Hematopoietic multipotent progenitor cell treated with erythropoietin and hydrocortisone succinate and interleukin-3 and kit ligand, for 4 days (in vitro differentiated cells): ENCODE measurements at regions not wholly inside any gene's neighbourhood (a gene's known extent, or its start where the extent isn't known, plus 50 kb on each side); places are given as distances from the start of the nearest gene placed in this dataset.

Experiments
- DNase-seq: peaks from one replicate; pipeline ENCODE4 v3.0.0-alpha.2; 2015

- DNase-seq: no peak
Measured at GRCh38 chr2:118738106-118738505, 109.3 kb downstream of the EN1 start.

- DNase-seq: no peak
Measured at GRCh38 chr2:118737684-118738083, 109.8 kb downstream of the EN1 start.

DNA sequence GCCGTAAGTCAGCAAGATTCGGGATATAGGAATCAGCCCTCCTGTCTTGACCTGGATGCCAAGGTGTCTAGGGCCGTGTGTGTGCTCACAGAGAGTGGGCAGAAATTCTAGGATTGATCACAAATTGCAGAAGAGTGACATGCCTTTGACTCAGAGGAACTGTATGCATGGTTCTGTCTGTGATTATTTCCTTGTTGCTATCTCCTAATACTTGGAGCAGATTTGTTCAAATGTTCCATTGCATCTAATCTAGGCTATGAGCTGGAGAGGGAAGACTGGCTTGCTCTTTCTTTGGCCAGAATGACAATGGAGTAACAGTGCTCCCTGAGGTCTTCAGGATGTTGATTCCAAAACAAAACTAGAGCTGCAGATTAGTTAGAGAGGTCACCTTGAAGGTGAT, 115.0 kb downstream of the EN1 start:
- DNase-seq: no peak

- DNase-seq: no peak
Measured at GRCh38 chr2:118731413-118731812, 116.0 kb downstream of the EN1 start.

DNA sequence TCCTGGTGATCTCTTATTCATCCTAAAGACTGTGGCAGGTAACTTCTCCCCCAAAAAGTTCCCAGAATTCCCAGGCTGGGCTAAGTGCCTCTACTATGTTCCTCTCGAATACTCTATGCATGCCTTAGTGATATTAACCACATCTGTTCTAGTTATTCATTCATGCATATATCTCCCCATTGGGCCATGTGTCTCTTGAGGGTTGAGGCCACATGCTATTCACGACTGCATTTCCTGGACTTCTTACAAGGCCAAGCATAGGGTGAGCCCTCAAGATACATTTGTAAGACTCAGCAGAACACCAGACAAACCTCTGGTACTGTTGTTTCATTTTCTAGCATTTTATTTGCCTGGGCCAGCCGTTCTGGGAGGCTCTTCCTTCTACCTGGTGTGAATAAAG, 117.0 kb downstream of the EN1 start:
- no peak for DNase-seq

GRCh38 chr2:118729760-118730159, 117.7 kb downstream of the EN1 start:
- DNase-seq: no peak

GRCh38 chr2:118728984-118729383, 118.5 kb downstream of the EN1 start:
- DNase-seq: no peak

DNA sequence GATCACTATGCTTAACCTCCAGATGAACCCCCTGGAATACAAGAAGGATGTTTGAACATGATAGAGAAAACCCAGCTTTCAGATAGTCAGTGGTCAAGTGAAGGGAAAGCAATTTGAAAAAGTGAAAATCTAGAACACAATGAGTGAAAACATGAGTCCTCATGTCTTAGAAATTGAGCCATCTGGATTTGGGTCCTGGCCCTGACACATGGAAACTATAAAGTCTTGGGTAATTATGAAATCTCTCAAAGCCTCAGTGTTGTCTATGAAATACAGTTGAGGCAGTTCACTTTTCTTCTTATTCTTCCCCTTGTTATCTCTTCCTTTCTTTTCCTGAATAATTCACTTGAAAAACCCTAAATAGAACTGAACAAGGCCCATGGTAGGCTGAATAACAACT, 120.6 kb downstream of the EN1 start:
- DNase-seq: no peak

DNA sequence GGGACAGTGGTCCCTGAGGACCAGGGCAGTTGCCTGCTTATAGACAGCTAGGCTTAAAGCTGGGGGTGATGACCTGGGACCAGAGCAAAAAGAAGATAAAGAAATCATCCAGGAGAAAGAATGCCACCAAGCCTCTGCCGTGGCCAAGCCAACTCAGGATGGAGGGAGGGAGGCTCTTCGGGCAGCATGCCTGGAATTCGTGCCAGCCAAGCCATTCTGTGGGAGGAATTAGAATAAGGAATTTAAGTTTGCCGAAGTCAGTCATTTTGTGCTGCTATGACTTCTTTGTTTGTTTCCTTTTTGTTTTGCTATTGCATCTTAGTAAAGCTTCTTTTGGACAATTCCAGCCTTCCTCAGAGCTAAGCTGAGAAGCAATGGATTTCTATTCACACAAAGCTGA, 124.1 kb downstream of the EN1 start:
- no peak for DNase-seq

DNA sequence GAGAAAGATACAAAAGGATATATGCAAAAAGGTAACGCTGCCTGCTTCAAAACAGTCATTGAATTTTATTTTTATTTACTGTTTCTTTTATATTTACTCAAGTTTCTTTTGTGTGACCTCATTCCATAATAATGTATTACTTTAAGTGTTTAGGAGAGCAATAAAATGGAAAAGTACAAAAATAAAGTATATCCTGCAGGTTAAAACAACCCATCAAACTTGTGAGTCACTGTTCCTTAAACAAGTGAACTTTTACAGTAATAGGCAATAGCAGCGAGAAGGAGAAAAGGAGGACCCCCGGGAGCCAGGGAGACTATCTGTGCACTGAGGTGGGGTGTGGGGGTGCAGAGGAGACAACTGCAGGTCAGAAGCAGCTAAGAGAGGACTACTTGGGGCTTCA, 124.5 kb downstream of the EN1 start:
- DNase-seq: no peak

DNA sequence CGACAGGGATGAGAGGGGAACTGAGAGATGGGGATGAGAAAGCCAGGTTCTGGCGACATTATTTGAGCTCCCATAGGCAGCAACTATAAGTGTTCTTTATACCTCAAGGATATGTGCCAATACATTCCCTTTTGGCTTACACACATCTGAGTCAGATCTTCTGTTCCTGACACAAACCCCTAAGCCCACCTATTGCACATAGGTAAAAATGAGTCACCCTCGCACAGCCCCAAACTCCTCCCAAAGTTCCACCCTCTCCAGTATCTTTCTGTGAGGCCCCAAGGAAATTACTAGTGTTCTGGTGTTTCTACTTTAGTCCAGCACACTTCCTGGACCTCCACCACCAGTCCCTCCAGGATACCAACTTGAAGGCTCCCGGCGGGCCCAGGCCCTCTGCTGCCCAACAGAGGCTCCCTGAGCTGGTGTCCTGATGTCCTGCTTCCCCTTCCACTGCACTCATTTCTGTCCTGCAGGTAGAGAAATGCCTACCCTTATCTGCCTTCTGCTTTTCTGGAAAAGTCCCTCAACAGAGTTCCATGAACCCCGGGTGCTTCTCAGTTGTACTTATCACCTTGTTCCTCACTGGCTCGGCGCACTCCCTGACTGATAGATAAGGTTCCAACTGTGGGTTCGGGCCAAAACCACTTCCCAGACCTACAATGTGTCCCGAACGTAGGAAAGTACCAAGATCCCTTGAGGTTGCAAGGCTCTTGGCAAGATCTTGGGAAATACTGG, 125.5 kb downstream of the EN1 start:
- DNase-seq: no peak

DNA sequence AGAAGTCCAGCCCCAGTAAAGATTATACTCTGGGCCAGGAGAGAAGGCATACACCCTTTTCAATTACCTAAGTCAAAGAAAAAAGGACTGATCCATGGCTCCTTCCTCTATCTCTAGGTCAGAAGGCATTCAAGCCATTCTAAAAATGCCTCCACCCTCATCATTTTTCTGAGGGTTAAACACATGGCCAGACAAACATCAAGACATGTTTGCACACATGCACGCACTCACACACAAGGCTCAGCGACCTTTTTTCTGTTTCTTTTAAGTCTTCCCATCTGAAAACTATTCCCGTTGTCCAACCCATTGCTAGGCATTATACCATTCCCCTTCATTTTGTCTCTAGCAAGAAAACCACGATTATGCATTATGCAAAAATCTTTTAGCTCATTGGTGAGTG, 126.6 kb downstream of the EN1 start:
- no peak for DNase-seq

DNA sequence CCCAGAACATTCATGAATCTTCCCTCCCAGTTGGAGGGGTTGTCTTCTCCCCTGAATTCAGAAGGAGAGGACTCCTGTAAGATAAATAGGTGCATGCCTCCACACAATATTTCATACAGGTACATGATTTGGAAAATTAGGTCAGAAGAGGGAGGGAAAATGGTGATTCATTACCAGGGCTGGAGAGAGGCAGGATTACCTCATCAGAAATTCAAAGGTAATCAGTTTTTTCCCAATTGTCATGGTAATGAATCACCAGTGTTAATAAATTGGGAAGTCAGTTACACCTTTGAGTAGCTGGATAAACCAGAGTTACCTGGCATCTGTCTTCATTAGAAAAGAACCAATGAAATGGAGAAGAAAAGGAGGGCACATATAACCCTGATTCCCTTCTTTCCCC, 128.5 kb downstream of the EN1 start:
- DNase-seq: no peak

DNA sequence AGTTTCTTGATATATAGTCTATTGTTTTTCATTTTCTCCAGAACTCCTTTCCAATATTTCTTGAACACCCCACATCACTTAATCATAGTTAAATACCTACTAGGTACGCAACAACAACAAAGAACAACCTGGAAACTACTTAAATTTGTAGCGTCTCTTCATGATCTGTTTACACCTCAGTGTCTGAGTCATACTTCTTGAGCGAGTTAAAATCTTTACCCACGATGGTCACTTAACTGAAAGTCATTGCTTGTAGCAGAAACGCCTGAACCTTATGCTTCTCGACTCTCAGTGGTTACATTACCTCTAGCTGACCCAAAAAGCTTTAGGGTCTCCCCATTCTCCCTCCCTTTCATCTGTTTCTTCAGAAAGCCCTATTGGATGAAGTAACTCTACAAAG, 131.3 kb downstream of the EN1 start:
- no peak for DNase-seq

GRCh38 chr2:118714118-118714517, 133.3 kb downstream of the EN1 start:
- DNase-seq: no peak

GRCh38 chr2:118711603-118712002, 135.8 kb downstream of the EN1 start:
- DNase-seq: no peak

DNA sequence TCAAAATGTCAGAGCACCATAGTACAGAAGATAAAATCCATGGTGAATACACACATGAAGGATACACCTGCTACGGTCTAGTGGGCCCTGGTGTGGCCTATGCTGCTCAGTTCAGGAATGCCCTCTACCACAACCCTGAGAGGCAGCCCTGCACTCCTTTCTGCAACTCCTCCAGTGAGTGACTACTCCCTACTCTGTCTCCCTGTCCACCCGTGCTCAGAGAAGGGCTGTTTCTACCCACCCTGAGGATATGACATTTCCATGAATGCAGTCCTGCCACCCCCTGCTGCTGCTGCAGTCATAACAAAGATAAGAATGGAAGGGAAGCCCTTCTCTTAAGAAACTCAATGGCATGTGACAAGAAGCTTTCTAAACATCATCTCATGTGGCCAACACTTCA, 137.0 kb downstream of the EN1 start:
- no peak for DNase-seq

GRCh38 chr2:118709786-118710185, 137.7 kb downstream of the EN1 start:
- no peak for DNase-seq

GRCh38 chr2:118706844-118707243, 140.6 kb downstream of the EN1 start:
- no peak for DNase-seq

- DNase-seq: no peak
Measured at GRCh38 chr2:118706371-118706770, 141.1 kb downstream of the EN1 start.

DNA sequence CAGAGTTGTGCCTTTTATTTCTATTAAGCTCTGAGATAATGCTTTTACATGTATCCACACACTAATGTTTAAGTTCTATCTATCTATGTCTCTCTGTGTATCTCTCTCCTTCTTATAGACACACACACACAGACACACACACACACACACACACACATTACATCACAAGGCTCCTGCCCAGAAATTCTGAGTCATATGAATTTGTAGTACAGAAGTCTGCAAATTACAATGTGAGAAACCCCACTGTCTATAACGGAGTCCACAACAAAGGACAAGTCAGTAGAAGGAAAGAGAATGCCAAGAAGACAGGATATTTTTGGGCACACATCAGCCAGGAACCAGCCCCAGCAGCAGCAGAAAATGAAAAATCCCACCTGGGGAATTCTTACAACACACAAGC, 142.4 kb downstream of the EN1 start:
- no peak for DNase-seq

DNA sequence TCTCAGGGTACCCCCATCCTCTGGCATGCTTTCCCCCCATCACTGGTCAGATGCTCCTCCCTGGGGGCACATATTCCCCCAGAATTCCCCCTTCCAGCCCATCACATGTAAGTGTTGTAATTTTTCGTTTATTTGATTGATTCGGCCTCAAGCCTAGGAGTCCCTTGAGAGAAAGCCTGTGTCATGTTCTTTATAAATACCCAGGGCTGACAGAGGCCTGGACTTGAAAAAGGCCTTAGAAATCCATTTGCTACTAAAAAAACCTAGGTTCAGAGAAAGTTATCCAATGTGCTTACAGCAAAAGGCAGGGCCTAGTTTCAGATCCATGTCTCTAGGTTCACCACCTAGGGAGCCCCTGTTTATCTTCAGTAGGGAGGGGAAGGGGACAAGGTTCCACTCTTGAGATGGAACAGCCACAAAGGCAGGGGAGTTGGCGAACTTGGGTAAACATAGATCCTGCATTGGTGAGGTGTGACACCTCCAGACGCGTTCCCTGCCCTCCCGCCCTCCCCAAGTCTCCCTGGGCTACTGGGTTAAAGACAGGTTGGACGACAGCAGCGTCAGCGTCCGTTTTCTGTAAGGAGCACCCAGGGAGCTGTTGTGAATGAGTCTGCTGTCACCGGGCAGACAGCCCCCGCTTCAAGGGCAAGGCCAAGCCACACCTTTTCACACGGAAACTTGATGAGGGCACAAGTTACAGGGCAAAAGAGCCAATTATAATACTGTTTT, 147.8 kb downstream of the EN1 start:
- DNase-seq: no peak

- no peak for DNase-seq
Measured at GRCh38 chr2:118698564-118698963, 148.9 kb downstream of the EN1 start.

- no peak for DNase-seq
Measured at GRCh38 chr2:118697781-118698180, 149.7 kb downstream of the EN1 start.
